GM18502 (cell line): ENCODE measurements at regions not wholly inside any gene's neighbourhood (a gene's known extent, or its start where the extent isn't known, plus 50 kb on each side); places are given as distances from the start of the nearest gene placed in this dataset.

ENCODE experiments used
- ATAC-seq: cut with Tn5 transposase; IDR thresholded peaks from one replicate; pipeline ENCODE4 v1.9.1; 2021; ENCODE audit warnings: mild to moderate bottlenecking; ENCODE audit not compliant: unreplicated experiment, poor library complexity

DNA sequence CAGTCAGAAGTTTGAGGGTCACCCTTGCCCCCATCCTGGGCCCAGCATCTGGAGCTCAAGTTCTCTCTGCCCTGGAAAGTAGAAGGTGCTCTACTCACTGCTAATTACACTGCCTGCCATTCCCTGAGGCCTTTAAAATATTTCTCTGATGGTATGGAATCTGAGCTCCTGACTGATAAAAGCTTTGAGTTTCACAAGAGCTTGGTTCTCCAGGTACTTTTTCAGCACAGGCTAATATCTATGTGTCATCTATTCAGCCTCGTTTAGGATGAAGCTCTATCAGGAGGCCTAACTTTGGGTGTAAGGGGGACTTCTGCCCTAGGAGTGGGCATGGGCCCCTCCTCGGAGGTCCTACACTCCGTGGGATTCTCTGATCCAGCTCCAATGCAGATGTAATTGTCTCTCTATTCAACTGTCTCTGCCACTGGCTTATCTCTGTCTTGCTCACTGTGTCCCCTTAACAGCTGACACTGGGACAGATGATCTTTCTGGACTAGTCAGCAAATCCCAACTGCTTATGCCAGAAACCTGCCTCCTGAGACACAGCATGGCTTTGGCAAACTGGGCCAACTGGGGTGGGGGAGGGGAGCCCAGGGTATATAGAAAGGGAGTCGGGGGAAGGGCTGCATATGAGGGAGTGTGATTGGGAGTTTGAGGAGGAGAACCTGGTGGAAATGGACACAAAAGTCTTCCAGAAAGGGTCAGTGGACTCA, 104.2 kb upstream of the GADD45A start:
- ATAC-seq = no peak

- no peak for ATAC-seq
Observed at GRCh38 chr1:67582625-67583461, 102.2 kb upstream of the GADD45A start.

DNA sequence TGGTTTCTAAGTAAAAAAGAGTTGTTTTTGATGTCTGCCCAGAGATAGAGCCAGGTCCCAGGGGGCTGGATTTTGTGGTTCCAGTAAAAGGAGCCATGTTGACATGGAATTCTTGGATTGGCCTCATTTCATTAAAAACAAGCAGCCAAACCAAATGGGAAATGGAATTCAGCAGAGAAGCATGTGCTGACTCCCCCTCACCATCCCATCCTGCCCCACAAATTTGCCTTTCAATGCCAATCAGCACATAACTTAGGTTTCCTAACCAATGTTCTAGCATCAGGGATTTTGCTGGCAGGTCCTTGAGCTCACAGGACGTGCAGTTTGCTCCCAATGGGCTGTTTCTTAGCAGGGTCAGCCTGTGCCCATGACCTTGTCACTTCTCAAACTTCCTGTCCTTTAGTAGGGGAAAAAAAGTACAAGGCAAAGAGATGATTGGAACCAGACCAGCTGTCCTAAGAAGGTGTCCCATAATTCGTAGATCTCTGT, 101.5 kb upstream of the GADD45A start:
- no peak for ATAC-seq

GRCh38 chr1:67584938-67585337, 100.1 kb upstream of the GADD45A start:
- no peak for ATAC-seq

DNA sequence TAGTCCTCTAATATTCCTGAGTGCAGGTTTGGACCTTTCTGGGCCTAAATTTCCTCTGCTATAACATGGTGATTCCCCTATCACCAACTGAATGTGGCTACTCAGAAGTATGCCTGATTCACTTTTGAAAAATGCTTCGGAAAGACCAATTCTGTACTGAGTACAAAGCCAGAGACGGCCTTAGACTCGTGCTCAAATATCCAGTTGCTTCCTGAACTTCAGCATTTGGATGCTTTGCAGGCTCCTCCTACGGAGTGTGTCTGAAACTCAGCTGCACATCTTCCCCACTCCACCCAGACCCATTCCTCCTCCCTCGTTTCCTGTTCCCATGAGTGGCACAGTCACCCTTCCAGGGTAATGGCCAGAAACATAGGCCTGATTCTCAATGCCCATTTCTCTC, 98.4 kb upstream of the GADD45A start:
- ATAC-seq = no peak

DNA sequence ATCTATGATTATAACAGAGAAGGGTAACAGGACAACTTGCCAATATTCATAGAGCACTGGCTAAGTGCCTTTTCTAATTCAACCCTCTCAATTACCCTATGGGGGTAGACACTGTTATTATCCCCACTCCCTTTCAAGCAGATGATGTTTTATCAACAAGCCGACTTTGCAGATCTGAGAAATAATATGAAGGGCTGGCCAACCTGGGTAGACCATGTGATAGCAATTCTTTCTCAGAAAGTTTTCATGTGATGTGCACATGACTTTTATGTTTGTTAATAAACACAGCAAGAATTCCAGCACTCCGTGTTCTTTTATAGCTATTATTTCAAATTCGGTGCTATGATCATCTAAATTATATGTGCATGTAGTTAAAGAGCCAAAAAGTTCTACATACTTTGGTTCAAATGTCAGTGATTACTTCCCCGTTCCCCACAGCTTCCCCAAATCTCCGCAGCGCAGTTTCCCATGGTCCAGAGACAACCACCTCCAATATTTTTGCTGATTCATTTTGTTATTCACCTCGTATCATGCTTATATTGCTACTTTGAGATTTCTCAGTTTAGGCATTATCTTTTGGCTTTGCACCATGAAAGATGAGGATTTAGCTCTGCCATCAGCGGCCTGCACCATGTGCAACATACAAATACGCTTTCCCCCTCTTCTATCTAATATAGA, 96.7 kb upstream of the GADD45A start:
- no peak for ATAC-seq

DNA sequence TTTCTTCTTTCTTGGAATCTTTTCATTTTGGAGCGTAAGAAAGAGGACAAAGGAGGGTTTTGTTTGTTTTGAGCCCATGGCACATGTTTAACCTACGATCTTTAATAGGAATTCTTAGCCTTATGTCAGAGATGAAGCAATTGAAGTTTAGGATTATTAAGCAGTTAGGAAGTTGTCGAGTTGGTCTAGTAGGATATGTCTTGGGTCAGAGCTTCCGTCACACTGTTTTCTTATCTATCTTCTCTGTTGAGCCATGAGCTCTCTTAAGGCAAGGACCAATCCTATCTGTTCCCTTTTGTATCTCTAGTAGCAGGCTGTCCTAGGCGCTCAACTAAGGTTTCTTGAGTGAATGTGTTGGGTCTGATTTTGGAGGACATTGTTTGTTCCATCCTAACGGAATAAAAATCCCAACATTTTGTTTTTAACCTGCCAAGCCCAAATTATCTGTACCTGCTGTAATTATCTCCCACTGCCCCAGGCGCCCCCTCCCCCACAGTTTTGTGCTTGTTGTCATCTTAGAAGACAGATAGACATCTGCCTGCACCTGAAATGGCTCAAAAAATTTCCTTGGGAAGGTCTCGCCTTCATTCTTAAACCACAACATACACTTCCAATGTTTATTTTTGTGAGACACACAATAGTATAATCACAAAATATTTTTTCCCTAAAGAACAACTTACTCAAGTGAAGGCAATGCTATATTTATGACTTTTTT, 95.3 kb upstream of the GADD45A start:
- ATAC-seq = no peak

DNA sequence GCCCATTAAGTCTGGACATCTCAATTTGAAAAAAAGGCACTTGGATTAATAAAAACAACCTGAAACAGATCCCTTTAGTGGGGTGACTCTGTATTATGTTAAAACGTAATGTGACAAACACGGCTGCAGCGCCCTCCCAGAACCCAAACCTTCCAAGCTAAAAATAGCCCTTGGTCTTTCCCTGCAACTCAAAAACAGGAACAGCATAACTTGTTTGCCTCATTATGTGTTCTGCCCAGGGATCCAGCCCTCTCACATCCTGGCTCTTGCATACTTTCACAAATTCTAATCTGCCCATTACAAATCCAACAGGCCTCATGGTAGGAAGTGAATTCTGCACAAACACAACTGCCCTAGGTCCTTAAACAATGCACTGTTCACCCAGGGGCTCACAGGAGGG, 94.7 kb upstream of the GADD45A start:
- no peak for ATAC-seq

DNA sequence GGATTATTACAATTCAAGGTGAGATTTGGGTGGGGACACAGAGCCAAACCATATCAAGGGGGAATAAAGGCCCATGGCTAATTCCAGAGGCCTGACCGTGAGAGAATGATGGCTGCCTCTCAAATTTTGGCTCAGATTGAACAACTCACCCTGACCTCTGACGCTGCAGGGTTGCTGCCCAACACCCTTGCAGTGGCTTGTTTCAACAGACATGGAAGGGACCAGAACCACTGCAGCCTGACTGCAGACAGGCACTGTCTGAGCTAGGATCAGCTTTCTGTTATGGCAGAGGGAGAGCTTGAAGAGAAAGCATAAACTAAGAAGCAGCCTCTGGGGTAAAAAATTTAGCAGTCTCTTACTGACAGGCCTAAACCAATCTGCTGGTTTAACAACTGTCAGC, 90.2 kb upstream of the GADD45A start:
- no peak for ATAC-seq

DNA sequence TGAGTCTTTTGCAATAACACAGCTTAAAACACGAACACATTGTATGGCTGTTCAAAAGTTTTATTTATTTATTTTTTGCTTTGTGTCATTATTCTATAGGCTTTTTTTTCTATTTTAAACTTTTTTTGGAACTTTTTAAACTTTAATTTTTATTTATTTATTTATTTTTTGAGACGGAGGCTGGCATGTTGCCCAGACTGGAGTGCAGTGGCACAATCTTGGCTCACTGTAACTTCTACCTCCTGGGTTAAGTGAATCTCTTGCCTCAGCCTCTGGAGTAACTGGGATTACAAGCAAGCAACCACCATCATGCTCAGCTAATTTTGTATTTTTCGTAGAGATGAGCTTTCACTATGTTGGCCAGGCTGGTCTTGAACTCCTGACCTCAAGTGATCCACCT, 88.3 kb upstream of the GADD45A start:
- no peak for ATAC-seq

- ATAC-seq = no peak
Observed at GRCh38 chr1:67597336-67597735, 87.7 kb upstream of the GADD45A start.

GRCh38 chr1:67599085-67599484, 85.9 kb upstream of the GADD45A start:
- no peak for ATAC-seq

GRCh38 chr1:67601539-67601938, 83.5 kb upstream of the GADD45A start:
- ATAC-seq = no peak

DNA sequence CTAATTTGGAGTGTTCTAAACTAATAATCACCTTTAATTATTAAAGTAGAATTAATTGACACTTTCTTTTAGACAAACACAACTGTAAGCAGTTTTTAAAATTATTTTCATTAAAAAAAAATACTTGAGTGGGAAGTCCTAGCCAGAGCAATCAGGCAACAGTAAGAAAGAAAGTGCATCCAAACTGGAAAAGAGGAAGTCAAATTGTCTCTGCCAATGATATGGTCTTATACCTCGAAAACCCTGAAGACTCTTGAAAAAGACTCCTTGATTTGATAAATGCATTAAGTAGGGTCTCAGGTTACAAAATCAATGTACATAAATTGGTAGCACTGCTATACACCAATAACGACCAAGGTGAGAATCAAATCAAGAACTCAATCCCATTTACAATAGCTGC, 83.0 kb upstream of the GADD45A start:
- ATAC-seq = no peak

DNA sequence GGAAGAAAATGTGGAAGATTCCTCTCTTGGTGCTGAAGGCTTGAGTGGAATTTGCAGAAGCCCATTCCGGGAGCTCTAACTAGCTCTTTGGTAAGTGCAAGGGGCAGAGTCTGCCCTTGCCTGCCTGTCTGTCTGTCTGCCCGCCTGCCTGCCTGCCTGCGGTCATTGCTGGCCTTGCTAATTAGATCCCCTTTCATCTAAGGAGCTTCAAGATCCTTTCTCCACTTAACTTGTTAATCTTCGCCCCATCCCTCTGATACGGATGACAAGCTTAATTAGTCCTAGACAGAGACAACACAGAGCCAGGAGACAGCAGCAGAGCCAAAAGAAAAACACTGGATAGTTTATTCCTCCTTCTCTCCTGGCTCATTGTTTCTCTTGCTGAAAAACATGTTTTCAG, 80.2 kb upstream of the GADD45A start:
- no peak for ATAC-seq

- no peak for ATAC-seq
Observed at GRCh38 chr1:67605209-67605780, 79.7 kb upstream of the GADD45A start.

DNA sequence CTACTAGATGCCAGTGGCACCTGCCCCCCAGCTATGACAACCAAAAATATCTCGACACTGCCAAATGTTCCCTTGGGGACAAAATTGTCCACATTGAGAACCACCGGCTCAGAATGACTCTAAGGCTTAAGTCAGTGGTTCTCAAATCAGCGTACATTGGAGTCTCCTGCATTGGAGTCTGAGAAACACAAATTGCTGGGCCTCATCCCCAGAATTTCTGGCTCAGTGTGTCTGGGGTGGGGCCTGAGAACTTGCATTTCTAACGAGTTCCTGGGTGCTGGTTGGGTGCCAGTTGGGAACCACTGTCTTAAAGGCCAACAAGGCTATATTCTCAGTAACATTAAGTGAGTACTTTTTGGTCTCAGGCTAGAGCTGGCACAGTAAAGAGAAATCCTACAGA, 77.7 kb upstream of the GADD45A start:
- no peak for ATAC-seq

GRCh38 chr1:67607699-67608098, 77.3 kb upstream of the GADD45A start:
- no peak for ATAC-seq

GRCh38 chr1:67608661-67609576, 76.1 kb upstream of the GADD45A start:
- ATAC-seq = no peak
